ENCODE measurements at regions not wholly inside any gene's neighbourhood (a gene's known extent, or its start where the extent isn't known, plus 50 kb on each side); places are given as distances from the start of the nearest gene placed in this dataset.

DNA sequence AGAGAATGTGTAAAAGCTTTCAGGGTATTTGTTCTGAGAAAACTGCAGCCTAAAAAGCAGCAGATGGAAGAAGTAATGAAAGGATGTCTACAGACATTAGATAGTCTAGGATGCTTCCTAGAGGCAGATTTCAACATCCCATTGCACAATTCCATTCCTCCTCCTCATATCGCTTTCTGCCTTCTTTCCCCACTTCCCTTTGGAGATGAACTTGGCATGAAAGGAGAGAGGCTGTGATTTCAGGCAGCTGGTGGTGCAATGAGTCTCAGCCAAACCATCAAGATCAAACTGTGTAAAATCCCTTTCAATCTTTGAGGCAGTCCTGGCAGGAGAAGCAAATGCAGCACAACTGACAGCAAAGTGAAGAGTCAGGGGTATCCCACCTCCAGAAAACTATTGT lies 438.7 kb upstream of the KCNMB2 start:
- Histone ChIP-seq H3K79me1 (ENCODE audit: low read depth, low read length) (no peaks in the 10 kb centered on the region), H2BK12ac (ENCODE audit: low read depth, low read length) (no peak overlapping the region), H3K4me1 (replicated peaks in 1 of 4; ENCODE audit: control insufficient read depth in 3 of 4, insufficient read depth in 4 of 4, low read length in 3 of 4) (no peaks in the 10 kb centered on the region), H3K4me2 (ENCODE audit: insufficient read depth in 1 of 2, low read depth in 2 of 2, low read length in 2 of 2) (no peak overlapping the region), H3K23ac (ENCODE audit: insufficient read length) (no peak overlapping the region), H3K56ac (replicated peaks; ENCODE audit: insufficient read length, low read depth, low read length) (no peak overlapping the region), H2AK5ac (ENCODE audit: low read depth, low read length) (no peak overlapping the region), H3K9ac (replicated peaks in 1 of 4; ENCODE audit: extremely low read depth in 1 of 4, low read depth in 3 of 4, low read length in 3 of 4) (peak overlapping the region in 1 of 4 experiments; percentile 10; a peak in 1 of 7 replicates), H3K23me2 (ENCODE audit: low read depth, low read length) (no peaks in the 10 kb centered on the region), H3K9me3 (ENCODE audit: insufficient read depth in 2 of 2, low read depth in 1 of 2, low read length in 1 of 2) (no peaks in the 10 kb centered on the region), H4K5ac (ENCODE audit: insufficient read length, low read depth, low read length) (no peak overlapping the region), H3K18ac (ENCODE audit: extremely low read depth, low read length) (no peak overlapping the region), H3K79me2 (ENCODE audit: control insufficient read depth in 1 of 2, insufficient read depth in 2 of 2, low read length in 2 of 2) (no peaks in the 10 kb centered on the region), H4K8ac (ENCODE audit: extremely low read depth, insufficient read depth, low read length) (no peak overlapping the region), H2BK120ac (replicated peaks; ENCODE audit: low read depth, low read length) (no peak overlapping the region), H2BK15ac (ENCODE audit: low read length) (no peak overlapping the region), H2AFZ (ENCODE audit: low read length) (0 out of 2 replicates have a peak overlapping the region, but pooled peaks have one; percentile 26), H3K4me3 (ENCODE audit: extremely low read depth in 1 of 4, insufficient read depth in 2 of 4, low read depth in 3 of 4, low read length in 4 of 4) (no peak overlapping the region), H2BK5ac (ENCODE audit: low read depth, low read length) (no peak overlapping the region), H3K36me3 (ENCODE audit: control insufficient read depth in 2 of 4, insufficient read depth in 4 of 4, low read length in 3 of 4) (no peaks in the 10 kb centered on the region), H3K4ac (replicated peaks; ENCODE audit: insufficient read length, low read depth, low read length) (no peak overlapping the region), H2BK20ac (ENCODE audit: low read length) (no peak overlapping the region), H4K91ac (replicated peaks; ENCODE audit: insufficient read length, low read length) (no peak overlapping the region), H3K27ac (ENCODE audit: low read depth, low read length) (no peak overlapping the region), H3K14ac (ENCODE audit: insufficient read length) (no peak overlapping the region), H3K27me3 (replicated peaks in 1 of 4; ENCODE audit: control insufficient read depth in 3 of 4, extremely low read depth in 1 of 4, insufficient read depth in 3 of 4, low read length in 3 of 4) (no peaks in the 10 kb centered on the region), H4K20me1 (replicated peaks in 1 of 2; ENCODE audit: control insufficient read depth in 1 of 2, insufficient read depth in 2 of 2, low read length in 2 of 2) (no peaks in the 10 kb centered on the region)
- POLR2A ChIA-PET (ENCODE audit: partially characterized antibody) = no interaction called here
- DNase-seq (ENCODE audit: low read depth in 1 of 2, low spot score in 2 of 2) = no peak
- WGBS, 2 experiments (ENCODE audit: extremely low coverage in 1 of 2, insufficient coverage in 1 of 2, insufficient read length in 1 of 2, insufficient replicate concordance in 2 of 2, low coverage in 1 of 2, low lambda C conversion rate in 2 of 2, missing lambda C conversion rate in 1 of 2) = 92% methylated on average over 1 of the region's 1 CpG; no CpG with 5 or more reads in 1 of the 2 experiments
- CTCF ChIA-PET (ENCODE audit: partially characterized antibody) = no interaction called here
- 0 out of 2 replicates have a peak, but pooled peaks have one; percentile 11 for TF ChIP-seq CEBPB (IDR thresholded peaks at IDR 0.05; ENCODE audit: low read depth, low read length)
- no peak for TF ChIP-seq TEAD4 (IDR thresholded peaks at IDR 0.05; ENCODE audit: low read depth, low read length)
- TF ChIP-seq YY1 (IDR thresholded peaks at IDR 0.05; ENCODE audit: low read depth, low read length) = no peak
- no peak for TF ChIP-seq RAD21 (IDR thresholded peaks at IDR 0.05 in 1 of 2, conservative IDR thresholded peaks at IDR 0.05 in 1 of 2; ENCODE audit: low read depth in 2 of 2, low read length in 2 of 2)
- FAIRE-seq = no peak
